ENCODE measurements at regions not wholly inside any gene's neighbourhood (a gene's known extent, or its start where the extent isn't known, plus 50 kb on each side); places are given as distances from the start of the nearest gene placed in this dataset.

- H3K9me3 Mint-ChIP-seq, result peaks cover 2% of the 10 kb centered on the region
- peaks cover 9% of the 10 kb centered on the region for H3K4me1 Mint-ChIP-seq (ENCODE audit: low read depth)
- H3K4me3 Mint-ChIP-seq, result no peak overlapping the region
- DNase-seq, result no peak
- no peaks in the 10 kb centered on the region for H3K36me3 Mint-ChIP-seq (ENCODE audit: insufficient read depth)
- ATAC-seq, result no peak
- peaks cover 24% of the 10 kb centered on the region for H3K27me3 Mint-ChIP-seq (ENCODE audit: low read depth)
These were observed 352.2 kb upstream of the SUCLG2 start for GRCh38 chr3:68006646-68007045.

GRCh38 chr3:68004091-68004490, 349.7 kb upstream of the SUCLG2 start:
- Mint-ChIP-seq H3K9me3 (peaks cover 4% of the 10 kb centered on the region), H3K27me3 (ENCODE audit: low read depth) (peaks cover 28% of the 10 kb centered on the region), H3K4me3 (no peak overlapping the region), H3K36me3 (ENCODE audit: insufficient read depth) (no peaks in the 10 kb centered on the region), H3K4me1 (ENCODE audit: low read depth) (peaks cover 9% of the 10 kb centered on the region)
- DNase-seq, result no peak
- ATAC-seq, result no peak

- Mint-ChIP-seq H3K36me3 (ENCODE audit: insufficient read depth) (no peaks in the 10 kb centered on the region), H3K9me3 (peaks cover 4% of the 10 kb centered on the region), H3K4me3 (no peak overlapping the region), H3K27me3 (ENCODE audit: low read depth) (peaks cover 8% of the 10 kb centered on the region), H3K4me1 (ENCODE audit: low read depth) (no peaks in the 10 kb centered on the region)
- ATAC-seq (no peak), DNase-seq (no peak)
These were observed 343.9 kb upstream of the SUCLG2 start for GRCh38 chr3:67998281-67998680.

GRCh38 chr3:67995206-67995605, 340.8 kb upstream of the SUCLG2 start:
- DNase-seq (no peak), ATAC-seq (no peak)
- H3K27me3 Mint-ChIP-seq (ENCODE audit: low read depth), result no peaks in the 10 kb centered on the region
- H3K9me3 Mint-ChIP-seq, result no peaks in the 10 kb centered on the region
- H3K4me1 Mint-ChIP-seq (ENCODE audit: low read depth), result peaks cover 3% of the 10 kb centered on the region
- no peaks in the 10 kb centered on the region for H3K36me3 Mint-ChIP-seq (ENCODE audit: insufficient read depth)
- H3K4me3 Mint-ChIP-seq, result no peak overlapping the region

- ATAC-seq (no peak), DNase-seq (no peak)
- H3K36me3 Mint-ChIP-seq (ENCODE audit: insufficient read depth), result no peaks in the 10 kb centered on the region
- H3K27me3 Mint-ChIP-seq (ENCODE audit: low read depth), result no peaks in the 10 kb centered on the region
- H3K4me3 Mint-ChIP-seq, result no peak overlapping the region
- no peaks in the 10 kb centered on the region for H3K9me3 Mint-ChIP-seq
- peaks cover 3% of the 10 kb centered on the region for H3K4me1 Mint-ChIP-seq (ENCODE audit: low read depth)
These were observed 332.3 kb upstream of the SUCLG2 start for GRCh38 chr3:67986706-67987105.

GRCh38 chr3:67983166-67983565, 328.8 kb upstream of the SUCLG2 start:
- Mint-ChIP-seq H3K27me3 (ENCODE audit: low read depth) (no peaks in the 10 kb centered on the region), H3K4me3 (no peak overlapping the region), H3K4me1 (ENCODE audit: low read depth) (no peaks in the 10 kb centered on the region), H3K9me3 (no peaks in the 10 kb centered on the region), H3K36me3 (ENCODE audit: insufficient read depth) (no peaks in the 10 kb centered on the region)
- no peak for ATAC-seq
- no peak for DNase-seq

GRCh38 chr3:67981077-67981476, 326.7 kb upstream of the SUCLG2 start:
- ATAC-seq, result no peak
- no peak for DNase-seq
- Mint-ChIP-seq H3K4me3 (no peak overlapping the region), H3K27me3 (ENCODE audit: low read depth) (no peaks in the 10 kb centered on the region), H3K36me3 (ENCODE audit: insufficient read depth) (no peaks in the 10 kb centered on the region), H3K4me1 (ENCODE audit: low read depth) (no peaks in the 10 kb centered on the region), H3K9me3 (no peaks in the 10 kb centered on the region)

GRCh38 chr3:67979342-67979741, 324.9 kb upstream of the SUCLG2 start:
- Mint-ChIP-seq H3K9me3 (no peaks in the 10 kb centered on the region), H3K27me3 (ENCODE audit: low read depth) (no peaks in the 10 kb centered on the region), H3K4me1 (ENCODE audit: low read depth) (no peaks in the 10 kb centered on the region), H3K36me3 (ENCODE audit: insufficient read depth) (no peaks in the 10 kb centered on the region), H3K4me3 (no peak overlapping the region)
- ATAC-seq, result no peak
- no peak for DNase-seq

- Mint-ChIP-seq H3K4me1 (ENCODE audit: low read depth) (no peaks in the 10 kb centered on the region), H3K9me3 (no peaks in the 10 kb centered on the region), H3K36me3 (ENCODE audit: insufficient read depth) (no peaks in the 10 kb centered on the region), H3K4me3 (no peak overlapping the region), H3K27me3 (ENCODE audit: low read depth) (no peaks in the 10 kb centered on the region)
- no peak for ATAC-seq
- DNase-seq, result no peak
These were observed 323.4 kb upstream of the SUCLG2 start for GRCh38 chr3:67977762-67978161.

GRCh38 chr3:67976663-67977062, 322.3 kb upstream of the SUCLG2 start:
- no peaks in the 10 kb centered on the region for H3K36me3 Mint-ChIP-seq (ENCODE audit: insufficient read depth)
- H3K4me3 Mint-ChIP-seq, result no peak overlapping the region
- H3K9me3 Mint-ChIP-seq, result no peaks in the 10 kb centered on the region
- H3K4me1 Mint-ChIP-seq (ENCODE audit: low read depth), result no peaks in the 10 kb centered on the region
- H3K27me3 Mint-ChIP-seq (ENCODE audit: low read depth), result peaks cover 4% of the 10 kb centered on the region
- DNase-seq (no peak), ATAC-seq (no peak)

GRCh38 chr3:67964596-67964995, 310.2 kb upstream of the SUCLG2 start:
- H3K4me1 Mint-ChIP-seq (ENCODE audit: low read depth), result no peaks in the 10 kb centered on the region
- ATAC-seq (no peak), DNase-seq (no peak)
- H3K36me3 Mint-ChIP-seq (ENCODE audit: insufficient read depth), result no peaks in the 10 kb centered on the region
- H3K4me3 Mint-ChIP-seq, result no peak overlapping the region
- peaks cover 3% of the 10 kb centered on the region for H3K9me3 Mint-ChIP-seq
- H3K27me3 Mint-ChIP-seq (ENCODE audit: low read depth), result no peaks in the 10 kb centered on the region

GRCh38 chr3:67957268-67957667, 302.9 kb upstream of the SUCLG2 start:
- H3K36me3 Mint-ChIP-seq (ENCODE audit: insufficient read depth), result no peaks in the 10 kb centered on the region
- peaks cover 9% of the 10 kb centered on the region for H3K9me3 Mint-ChIP-seq
- no peak overlapping the region for H3K4me3 Mint-ChIP-seq
- peak in 1 of 2 donors; percentile 43 for ATAC-seq
- H3K4me1 Mint-ChIP-seq (ENCODE audit: low read depth), result peaks cover 1% of the 10 kb centered on the region
- H3K27me3 Mint-ChIP-seq (ENCODE audit: low read depth), result no peaks in the 10 kb centered on the region
- no peak for DNase-seq

GRCh38 chr3:67947808-67948508, 293.5 kb upstream of the SUCLG2 start:
- peak; percentile 76 to 84 for ATAC-seq
- DNase-seq, result peak; percentile 34
- Mint-ChIP-seq H3K4me3 (peak overlapping the region; percentile 69), H3K27me3 (ENCODE audit: low read depth) (no peaks in the 10 kb centered on the region), H3K9me3 (peaks cover 23% of the 10 kb centered on the region), H3K36me3 (ENCODE audit: insufficient read depth) (no peaks in the 10 kb centered on the region), H3K4me1 (ENCODE audit: low read depth) (peaks cover 33% of the 10 kb centered on the region)

GRCh38 chr3:67946436-67946835, 292.0 kb upstream of the SUCLG2 start:
- Mint-ChIP-seq H3K27me3 (ENCODE audit: low read depth) (no peaks in the 10 kb centered on the region), H3K4me1 (ENCODE audit: low read depth) (peaks cover 37% of the 10 kb centered on the region), H3K36me3 (ENCODE audit: insufficient read depth) (no peaks in the 10 kb centered on the region)

GRCh38 chr3:67943546-67943945, 289.1 kb upstream of the SUCLG2 start:
- H3K27me3 Mint-ChIP-seq (ENCODE audit: low read depth), result no peaks in the 10 kb centered on the region
- peaks cover 41% of the 10 kb centered on the region for H3K4me1 Mint-ChIP-seq (ENCODE audit: low read depth)
- H3K9me3 Mint-ChIP-seq, result peaks cover 4% of the 10 kb centered on the region
- no peak overlapping the region for H3K4me3 Mint-ChIP-seq
- ATAC-seq (no peak), DNase-seq (no peak)
- H3K36me3 Mint-ChIP-seq (ENCODE audit: insufficient read depth), result no peaks in the 10 kb centered on the region

More at GRCh38 chr3:67946436-67946835, 292.0 kb upstream of the SUCLG2 start:
- peaks cover 15% of the 10 kb centered on the region for H3K9me3 Mint-ChIP-seq
- H3K4me3 Mint-ChIP-seq, result no peak overlapping the region
- no peak for DNase-seq
- no peak for ATAC-seq

Measured in activated T-cell treated with anti-CD3 and anti-CD28 coated beads, Interleukin-2, amount 50 U/mL, for 4 hours (primary cell).